EH (cell line): ENCODE measurements at regions not wholly inside any gene's neighbourhood (a gene's known extent, or its start where the extent isn't known, plus 50 kb on each side); places are given as distances from the start of the nearest gene placed in this dataset.
"Not testable (repeated sequence)": the region's sequence is repeated elsewhere in the genome, so short reads cannot be mapped to it uniquely, and the experiment has no call there.

Experiments
- DNase-seq: peaks from one replicate; pipeline ENCODE4 v3.0.0-alpha.2; 2015; ENCODE audit warnings: low read depth

DNA sequence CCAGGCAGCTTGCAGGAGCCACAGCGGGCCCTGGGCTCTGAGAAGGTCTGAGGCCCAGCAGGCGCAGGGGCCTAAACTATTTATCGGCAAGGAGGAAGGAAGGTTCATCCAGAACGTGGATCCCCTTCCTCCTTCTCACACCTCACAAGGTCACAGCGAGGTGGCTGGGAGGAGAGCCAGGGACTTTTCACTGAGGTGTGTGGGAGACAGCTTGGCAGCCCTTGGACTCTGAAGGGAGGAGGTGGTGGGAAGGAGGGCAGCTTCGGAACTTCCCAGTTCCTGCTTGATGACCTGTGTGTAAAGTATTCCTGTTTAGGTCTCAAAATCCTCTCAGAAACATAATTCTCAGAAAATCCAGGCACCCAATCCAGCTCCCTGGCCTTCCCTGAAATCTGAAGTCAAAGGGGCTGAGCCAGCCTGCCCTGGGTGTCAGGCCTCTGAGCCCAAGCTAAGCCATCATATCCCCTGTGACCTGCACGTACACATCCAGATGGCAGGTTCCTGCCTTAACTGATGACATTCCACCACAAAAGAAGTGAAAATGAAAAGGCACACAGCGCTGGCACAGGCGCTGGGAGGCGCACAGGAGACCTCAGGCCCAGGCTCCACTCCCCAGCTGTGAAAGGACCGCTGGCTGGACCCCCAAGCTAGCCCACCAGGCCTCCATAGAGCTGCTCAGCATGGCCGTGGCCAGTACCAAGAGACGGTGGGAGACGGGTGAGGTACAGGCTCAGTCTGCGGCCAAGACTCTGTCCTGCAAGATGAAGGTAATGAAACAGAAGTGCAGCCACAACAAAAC, 269.4 kb upstream of the FRG2C start:
- not testable (repeated sequence) for DNase-seq

DNA sequence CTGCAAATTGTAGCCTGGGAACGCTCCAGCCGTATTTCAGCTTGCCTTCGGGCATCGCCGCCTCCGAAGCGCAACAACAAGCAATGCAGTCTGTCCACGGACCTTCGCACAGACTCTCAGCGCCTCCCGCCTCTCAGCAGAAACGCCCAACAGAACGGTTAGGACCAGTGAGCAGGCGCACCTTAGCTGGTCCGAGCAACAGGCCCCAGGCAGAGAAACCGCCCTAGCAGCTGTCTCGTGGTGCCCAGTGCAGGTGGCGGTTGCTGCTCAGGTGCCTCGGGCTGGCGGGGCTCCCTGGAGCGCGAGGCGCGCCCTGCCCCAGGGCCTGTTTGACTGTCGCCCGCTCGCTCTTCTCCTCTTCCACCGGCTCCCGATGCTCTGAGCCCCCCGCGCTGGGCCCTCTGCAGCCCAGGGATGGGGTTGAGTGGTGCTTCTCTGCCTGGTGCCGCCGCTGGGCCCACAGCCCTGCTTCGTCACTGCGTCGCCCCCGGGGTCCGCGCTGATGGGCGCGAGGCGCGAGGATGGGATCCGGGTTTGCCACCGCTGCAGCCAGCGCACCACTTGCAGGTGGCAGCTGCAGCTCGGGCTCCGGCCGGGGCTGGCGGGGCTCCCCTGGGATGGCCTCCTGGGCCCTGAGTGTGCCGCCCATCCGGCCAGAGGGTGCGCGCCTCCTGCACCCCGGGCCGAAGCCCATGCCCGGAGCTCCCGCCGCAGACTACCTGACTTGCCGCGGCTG, 268.4 kb upstream of the FRG2C start:
- no peak for DNase-seq

DNA sequence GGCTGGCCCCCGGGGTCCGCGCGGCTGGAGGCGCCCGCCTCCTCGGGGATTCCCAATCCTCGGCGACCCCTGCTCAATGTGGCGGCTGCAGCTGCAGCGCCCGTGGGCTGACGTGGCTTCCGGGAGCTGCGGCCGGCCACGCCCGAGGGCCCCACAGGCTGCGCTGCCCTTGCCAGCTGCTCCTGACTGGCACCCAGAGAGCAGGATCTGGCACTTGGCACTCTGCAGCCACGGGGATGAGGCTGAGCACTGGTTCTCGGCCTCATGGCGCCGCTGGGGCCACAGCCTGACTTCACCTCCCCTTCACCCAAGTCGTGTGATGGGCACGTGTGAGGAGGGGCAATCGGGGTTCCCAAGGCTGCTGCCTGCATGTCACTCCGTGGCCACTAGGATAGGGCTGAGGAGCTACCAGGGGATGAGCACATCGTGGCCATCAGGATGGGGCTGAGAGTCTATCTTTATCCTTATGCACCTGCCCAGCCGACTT, 267.8 kb upstream of the FRG2C start:
- no peak for DNase-seq

DNA sequence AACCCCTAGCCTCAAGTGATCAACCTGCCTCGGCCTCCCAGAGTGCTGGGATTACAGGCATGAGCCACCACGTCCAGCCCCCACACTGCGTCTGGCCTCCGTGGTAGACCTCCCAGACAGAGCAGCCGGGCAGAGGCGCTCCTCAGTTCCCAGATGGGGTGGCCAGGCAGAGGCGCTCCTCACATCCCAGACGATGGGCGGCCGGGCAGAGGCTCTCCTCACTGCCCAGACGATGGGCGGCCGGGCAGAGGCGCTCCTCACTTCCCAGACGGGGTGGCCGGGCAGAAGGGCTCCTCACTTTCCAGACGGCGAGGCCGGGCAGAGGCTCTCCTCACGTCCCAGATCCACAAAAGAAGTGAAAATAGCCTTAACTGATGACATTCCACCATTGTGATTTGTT, 266.6 kb upstream of the FRG2C start:
- DNase-seq, result not testable (repeated sequence)

DNA sequence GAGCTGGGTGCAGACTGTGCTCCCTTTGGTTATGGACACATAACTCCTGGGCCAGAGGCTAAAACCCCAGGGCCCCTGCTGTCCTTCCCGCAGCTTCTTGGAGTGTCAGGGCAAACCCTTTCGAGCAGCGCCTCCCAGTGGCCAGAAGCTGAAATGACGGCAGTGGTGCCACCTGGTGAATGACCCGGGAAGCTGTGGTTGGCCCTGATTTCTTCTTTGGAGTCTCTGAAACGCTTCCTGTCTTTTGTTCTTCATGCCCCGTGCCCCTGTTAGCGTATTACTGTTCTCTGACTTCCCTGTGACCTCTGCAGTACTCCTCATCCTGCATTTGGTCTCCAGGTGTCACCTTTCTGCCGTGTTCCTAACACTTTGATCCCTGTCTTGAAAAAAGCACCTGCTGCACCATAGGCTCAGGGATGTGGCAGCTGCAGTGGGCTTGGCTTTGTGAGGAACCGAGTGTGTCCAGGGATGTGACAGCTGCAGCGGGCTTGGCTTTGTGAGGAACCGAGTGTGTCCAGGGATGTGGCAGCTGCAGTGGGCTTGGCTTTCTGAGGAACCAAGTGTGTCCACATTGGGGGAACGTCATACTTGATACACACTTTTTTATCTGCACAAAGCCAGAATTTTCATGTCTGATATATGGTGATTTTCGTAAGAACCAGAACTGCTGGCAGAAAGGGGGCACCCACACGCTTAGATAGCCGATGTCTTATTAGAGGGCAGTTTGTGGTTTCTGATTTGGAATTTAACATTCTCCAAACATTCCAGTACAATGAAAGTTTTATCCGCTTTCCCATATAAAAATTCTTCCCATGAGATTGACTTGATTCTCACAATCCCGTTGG, 241.8 kb upstream of the FRG2C start:
- peak; percentile 48 for DNase-seq

DNA sequence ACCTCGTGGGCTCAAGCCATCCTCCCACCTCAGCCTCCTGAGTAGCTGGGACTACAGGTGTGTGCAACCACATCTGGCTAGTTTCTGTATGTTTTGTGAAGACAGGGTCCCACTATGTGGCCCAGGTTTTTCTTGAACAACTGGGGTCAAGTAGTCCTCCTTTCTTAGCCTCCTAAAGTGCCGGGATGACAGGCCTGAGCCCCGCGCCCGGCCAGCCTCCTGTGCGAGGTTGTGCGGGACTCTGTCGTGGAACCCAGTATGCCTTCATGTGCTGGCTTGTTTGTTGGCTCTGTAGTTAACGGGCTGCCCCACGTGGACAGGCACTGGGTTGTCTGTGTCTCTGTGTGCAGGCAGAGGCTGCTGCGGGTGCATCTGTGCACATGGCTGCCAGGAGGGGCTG, 238.7 kb upstream of the FRG2C start:
- DNase-seq, result not testable (repeated sequence)

DNA sequence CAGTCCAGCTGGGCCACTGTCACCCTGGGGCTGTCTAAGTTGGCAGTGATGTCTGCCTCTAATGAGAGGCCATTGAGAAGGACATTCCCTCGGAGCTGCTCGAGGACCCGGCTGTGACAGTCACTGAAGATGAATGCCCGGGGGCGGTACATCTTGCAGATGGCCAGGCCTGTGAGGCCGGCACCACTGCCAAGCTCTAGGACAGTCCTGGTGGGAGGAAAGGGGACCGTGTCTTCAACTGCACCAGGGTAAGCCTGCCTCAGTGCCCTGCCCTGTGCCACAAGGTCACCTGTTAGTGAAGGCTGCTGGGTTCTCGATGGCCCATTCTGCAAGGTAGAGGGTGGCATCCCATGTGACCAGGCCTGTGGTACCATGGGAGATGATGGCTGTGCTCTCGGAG, 236.6 kb upstream of the FRG2C start:
- DNase-seq, result not testable (repeated sequence)

DNA sequence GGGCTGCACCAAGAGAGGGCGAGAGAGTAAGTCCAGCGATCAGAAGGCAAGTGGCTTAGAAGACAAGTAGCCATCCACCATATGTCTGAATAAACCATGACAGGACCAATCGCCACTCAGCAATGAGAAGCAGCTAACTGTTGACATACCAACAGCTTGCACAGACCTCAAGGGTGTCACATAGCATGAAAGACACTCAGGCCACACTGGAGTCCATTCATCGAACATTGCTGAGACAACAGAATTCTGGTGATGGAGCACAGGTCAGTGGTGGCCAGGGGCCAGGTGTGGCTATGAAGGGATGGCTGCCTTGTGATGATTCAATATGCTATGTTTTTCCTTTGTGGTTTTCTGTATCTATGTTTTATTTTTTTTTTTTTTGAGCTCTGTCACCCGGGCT, 236.2 kb upstream of the FRG2C start:
- DNase-seq, result peak; percentile 66

DNA sequence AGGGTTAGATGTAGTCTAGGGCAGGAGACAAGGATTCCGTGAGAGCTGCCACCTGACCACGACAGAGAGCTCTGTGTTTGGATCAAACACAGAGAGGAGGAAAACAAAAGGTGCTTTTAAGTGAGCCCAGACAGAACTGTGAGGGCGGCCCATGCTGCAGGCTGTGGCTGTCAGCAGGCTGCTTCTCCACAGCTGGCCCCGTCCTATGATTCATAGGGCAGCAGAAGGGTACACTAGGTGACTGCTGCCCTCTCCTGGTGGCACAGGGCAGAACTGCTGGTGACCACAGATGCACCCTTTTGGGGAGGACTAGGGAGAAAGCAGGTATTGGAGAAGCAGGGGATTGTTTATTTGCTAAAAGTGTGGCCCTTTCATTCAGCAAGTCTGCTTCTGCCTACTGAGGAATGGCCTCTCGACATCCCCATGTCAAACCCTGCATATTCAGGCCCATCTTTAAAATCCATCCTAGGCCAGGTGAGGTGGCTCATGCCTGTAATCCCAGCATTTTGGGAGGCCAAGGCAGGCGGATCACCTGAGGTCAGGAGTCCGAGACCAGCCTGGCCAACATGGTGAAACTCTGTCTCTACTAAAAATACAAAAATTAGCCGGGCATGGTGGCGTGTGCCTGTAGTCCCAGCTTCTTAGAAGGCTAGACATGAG, 234.4 kb upstream of the FRG2C start:
- peak; percentile 85 for DNase-seq

DNA sequence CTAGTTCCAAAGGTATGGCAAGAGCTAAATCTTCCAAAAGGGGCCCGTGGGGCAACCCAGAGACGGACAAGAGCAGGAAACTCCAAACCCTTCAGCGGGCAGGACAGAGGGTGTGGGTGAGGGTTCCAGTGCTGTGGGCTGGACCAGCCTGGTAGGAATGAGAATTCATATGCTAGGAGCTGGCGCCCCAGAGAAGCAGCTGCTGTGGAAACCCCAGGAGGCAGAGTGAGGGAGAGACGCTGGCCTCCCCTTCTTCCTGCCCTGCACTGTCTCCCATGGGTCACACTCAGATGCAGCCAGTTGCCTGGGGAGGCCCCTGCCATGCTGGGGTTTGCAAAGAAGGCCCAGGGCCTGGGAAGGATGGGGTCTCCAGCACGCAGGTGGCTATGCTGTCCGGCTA, 233.7 kb upstream of the FRG2C start:
- not testable (repeated sequence) for DNase-seq

DNA sequence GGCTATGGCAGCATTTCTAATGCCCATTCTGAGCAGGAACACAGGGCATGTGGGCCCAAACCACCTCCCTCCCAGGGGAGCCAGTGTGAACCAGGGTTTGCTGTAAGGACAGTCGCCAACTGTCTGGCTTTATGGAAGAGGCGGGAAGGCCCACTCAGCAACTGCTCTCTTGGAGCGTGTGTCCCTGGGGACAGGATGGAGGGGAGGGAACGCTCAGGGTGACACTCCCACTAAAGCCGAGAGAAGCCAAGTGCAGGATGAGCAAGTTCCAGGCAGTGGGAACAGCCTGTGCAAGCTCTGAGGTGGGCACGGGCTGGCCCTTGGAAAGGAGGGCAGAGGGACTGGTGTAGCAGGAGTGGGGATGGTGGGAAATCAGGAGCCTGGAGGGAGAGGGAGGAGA, 233.0 kb upstream of the FRG2C start:
- not testable (repeated sequence) for DNase-seq

DNA sequence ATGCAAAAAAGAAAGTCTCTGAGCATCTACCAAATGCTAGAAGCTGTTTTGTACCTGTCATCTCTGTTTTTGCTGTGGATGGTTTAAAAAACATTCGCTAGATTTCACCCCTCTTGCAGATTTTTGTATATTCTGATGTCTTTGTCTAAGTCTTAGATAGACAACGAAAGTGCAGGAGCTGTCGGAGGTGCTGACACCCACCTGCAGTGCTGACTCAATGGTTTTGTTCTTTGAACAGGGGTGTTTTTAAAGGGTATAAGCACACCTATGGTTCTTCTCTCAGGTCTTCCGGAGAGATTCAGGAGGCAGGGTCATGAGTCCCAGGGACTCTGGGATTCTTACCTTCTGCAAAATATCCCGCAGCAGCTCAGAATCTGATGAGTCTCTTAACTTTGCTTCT, 231.7 kb upstream of the FRG2C start:
- DNase-seq, result not testable (repeated sequence)

DNA sequence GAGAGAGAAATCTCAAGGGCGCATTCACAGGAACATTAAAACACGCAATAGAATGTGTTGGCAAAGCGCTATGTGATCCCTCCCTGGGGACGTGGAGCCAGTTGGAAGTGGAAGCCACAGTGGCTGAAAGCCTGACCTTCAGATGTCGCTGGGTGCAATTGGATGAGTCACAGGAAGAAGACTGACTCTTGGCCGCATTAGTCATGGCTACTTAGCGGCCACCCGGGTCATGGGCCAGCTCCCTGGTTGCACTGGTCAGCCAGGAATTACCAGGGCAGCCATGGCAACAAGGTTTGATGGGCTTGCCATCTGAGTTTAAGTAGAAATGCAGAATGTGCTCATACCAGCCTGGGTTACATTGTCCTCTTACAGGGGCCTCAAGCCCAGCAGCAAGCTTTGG, 231.2 kb upstream of the FRG2C start:
- peak; percentile 99 for DNase-seq

DNA sequence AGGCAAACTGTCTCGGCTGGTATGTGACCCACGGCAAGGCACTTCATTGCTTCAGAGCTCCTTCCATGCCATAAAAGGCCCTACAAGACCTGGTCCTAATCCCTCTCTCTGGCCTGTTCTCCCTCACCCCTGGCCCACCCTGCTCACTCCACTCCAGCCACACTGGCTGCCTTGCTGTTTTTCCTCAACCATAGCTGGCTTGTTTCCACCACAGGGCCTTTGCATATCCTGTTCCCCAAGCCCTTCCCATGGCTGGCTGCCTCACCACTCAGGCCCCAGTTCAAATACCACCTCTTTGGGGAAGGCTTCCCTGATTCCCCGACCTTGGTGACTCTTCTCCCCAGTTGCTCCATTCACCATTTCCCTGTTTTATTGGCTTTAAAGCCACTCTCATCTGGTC, 230.8 kb upstream of the FRG2C start:
- not testable (repeated sequence) for DNase-seq

DNA sequence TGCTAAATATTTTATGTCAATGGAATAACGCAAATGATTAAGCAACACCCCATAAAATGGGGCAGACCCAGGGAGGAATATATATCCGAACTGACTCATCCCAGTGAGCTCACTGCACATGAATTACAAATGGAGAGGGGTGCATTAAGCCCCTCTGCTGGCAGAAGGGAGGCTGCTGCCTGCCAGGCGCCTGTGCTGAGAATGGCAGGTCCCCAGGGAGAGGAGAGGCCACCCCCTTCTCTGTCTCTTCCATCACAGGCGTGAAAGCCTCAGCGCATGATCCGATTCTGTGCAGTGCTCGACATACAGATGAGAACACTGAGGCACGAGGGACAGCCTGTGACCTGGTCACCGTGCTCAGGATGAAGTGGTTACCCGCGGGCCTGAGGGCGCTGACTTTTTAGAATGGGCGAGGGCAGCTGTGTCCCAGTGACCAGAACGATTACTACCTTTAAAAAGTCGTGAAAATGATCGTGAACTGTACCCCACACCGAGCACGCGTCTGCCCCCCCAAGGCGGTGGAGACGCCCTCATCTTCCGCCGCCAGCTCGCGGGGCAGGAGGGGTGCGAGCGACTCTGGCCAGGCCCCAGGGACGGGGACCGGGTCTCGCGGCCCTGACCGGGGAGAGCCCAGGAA, 229.7 kb upstream of the FRG2C start:
- DNase-seq, result peak; percentile 80

DNA sequence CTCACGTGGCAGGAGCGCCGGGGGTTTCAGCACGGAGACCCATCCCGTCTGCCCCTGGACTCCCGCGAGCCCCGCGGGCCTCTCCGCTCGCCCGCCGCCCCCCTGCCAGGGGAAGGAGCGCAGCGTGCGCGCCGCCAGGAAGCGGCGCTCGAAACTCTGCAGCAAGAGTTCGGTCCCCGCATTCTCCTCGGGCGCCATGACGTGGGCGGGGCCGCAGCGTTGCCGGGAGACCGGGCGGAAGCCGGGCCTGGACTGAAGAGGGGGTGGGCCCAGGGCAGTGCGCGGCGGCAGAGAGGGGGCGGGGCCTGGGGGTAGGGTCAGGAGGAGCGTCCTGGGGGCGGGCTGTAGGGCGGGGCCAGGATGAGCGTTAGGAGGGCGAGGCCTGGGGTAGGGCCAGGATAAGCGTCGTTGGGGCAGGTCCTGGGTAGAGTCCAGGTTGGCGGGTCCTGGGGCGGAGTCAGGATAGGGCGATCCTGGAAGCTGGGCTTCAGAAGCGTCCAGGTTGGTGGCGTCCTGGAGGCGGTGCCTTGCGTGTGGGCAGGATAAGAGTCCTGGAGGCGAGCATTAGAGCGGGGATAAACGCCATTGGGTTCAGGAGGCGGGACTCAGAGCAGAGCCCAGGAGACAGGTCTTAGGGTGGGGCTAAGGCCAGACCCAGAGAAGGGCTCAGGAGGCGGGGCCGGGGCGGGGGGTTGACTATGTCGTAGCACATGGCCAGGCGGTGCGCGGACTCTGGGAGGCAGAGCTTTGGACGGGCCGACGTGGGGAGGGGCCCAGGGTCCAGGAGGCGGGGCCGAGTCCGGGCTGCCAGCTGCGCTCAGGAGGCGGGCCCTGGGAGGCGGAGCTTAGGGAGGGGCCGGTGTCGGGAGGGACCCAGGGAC, 229.0 kb upstream of the FRG2C start:
- peak; percentile 100 for DNase-seq

DNA sequence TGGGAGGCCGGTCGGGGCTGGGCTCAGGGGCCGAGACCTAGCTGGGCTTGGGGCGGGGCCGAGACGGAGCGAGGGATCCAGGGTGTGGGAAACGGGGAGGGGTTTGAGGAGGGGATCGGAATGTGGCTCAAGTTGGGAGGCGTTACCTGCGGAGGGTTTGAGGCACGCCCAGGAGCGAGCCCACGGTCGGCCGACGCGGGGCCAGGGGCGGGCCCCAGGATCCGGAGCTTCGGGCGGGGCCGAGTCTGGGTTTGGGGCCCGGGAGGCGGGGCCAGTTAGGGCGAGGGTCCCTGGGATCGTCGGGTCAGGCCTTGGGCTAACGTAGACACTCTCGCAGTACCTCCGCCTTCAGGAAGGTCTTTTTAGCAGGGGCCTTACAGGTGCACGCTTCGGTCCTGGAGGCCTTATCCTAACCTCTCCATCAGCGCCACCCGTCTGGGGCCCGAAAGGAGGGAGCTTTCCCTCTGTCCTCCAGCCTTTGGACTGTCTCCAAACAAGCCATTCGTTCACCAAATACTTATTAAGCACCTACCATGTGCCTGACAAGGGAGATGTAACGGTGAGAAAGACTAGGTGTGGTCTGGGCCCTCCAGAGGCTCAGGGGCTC, 228.2 kb upstream of the FRG2C start:
- not testable (repeated sequence) for DNase-seq

DNA sequence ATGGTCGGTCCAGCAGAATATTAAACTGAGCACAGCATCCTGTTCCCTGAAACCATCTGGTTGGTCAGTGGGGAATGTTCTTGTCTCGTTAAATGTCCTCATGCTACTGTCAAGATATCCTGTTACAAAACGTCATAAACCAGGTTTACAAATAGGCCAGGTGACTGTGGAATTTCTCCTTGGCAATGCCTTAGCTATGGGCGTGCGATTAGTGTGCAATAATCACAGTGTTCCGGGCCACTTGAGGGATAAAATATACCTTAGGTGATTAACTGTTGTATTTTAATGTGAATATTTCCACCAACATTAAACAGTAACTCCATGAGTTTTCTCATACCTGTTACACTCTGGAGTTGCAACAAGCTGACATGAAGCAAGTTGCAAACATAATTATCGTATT, 223.1 kb upstream of the FRG2C start:
- not testable (repeated sequence) for DNase-seq

DNA sequence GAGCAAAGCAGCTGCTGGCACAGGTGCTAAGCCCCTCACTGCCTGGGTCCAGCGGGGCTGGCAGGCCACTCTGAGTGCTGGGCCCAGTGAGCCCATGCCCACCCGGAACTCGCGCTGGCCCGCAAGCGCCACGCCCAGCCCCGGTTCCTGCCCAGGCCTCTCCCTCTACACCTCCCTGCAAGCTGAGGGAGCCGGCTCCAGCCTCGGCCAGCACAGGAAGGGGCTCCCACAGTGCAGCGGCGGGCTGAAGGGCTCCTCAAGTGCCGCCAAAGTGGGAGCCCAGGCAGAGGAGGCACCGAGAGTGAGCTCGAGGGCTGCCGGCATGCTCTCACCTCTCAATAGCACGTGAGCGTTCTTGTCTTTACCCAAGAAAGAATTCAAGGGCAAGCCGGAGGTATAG, 219.5 kb upstream of the FRG2C start:
- DNase-seq, result not testable (repeated sequence)

DNA sequence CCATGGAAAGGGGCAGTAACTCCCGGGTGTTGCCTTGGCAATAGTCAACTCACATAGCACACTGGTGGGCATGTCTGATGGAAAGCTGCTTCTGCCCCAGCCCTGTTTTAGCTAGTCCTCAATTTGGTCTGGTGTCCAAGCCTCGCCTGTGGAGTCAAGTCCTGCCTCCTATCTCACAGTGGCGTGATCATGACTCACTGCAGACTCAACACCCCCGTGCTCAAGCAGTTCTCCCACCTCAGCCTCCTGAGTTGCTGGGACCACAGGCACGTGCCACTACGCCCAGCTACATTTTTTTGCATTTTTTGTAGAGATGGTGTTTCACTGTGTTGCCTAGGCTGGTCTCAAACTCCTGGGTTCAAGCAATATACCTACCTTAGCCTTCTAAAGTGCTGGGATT, 218.9 kb upstream of the FRG2C start:
- DNase-seq, result peak; percentile 1
